ENCODE measurements at regions not wholly inside any gene's neighbourhood (a gene's known extent, or its start where the extent isn't known, plus 50 kb on each side); places are given as distances from the start of the nearest gene placed in this dataset.

DNA sequence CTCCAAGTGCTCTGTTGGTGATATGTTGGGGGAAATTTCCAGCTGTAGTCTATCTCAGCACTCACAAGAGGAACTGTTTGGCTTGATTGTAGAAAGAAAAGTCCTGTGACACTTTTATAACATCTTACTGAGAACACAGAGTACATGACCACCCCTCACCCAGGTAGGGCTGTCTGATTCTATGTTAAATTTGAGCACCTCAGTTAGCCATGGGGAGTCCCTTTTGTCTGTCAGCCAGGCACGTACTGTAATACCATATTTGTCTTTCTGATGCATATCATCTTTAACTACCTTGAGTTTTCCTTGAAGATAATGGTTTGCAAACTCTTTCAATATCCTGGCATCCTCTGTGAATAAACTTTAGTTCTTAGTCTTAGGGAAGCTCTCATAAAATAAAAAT, 164.5 kb downstream of the IZUMO3 start:
- no peak overlapping the region for H3K4me3 ChIP-seq (ENCODE audit: low read depth, low read length)
- TF ChIP-seq, protein P1, sequence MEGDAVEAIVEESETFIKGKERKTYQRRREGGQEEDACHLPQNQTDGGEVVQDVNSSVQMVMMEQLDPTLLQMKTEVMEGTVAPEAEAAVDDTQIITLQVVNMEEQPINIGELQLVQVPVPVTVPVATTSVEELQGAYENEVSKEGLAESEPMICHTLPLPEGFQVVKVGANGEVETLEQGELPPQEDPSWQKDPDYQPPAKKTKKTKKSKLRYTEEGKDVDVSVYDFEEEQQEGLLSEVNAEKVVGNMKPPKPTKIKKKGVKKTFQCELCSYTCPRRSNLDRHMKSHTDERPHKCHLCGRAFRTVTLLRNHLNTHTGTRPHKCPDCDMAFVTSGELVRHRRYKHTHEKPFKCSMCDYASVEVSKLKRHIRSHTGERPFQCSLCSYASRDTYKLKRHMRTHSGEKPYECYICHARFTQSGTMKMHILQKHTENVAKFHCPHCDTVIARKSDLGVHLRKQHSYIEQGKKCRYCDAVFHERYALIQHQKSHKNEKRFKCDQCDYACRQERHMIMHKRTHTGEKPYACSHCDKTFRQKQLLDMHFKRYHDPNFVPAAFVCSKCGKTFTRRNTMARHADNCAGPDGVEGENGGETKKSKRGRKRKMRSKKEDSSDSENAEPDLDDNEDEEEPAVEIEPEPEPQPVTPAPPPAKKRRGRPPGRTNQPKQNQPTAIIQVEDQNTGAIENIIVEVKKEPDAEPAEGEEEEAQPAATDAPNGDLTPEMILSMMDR (IDR thresholded peaks at IDR 0.05; ENCODE audit: low read depth, low read length): no peak
- DNase-seq (ENCODE audit: low read depth, low spot score): no peak
- in situ Hi-C loops (cut with HindIII; ENCODE audit: low sequenced_read_pairs): no loop called here

DNA sequence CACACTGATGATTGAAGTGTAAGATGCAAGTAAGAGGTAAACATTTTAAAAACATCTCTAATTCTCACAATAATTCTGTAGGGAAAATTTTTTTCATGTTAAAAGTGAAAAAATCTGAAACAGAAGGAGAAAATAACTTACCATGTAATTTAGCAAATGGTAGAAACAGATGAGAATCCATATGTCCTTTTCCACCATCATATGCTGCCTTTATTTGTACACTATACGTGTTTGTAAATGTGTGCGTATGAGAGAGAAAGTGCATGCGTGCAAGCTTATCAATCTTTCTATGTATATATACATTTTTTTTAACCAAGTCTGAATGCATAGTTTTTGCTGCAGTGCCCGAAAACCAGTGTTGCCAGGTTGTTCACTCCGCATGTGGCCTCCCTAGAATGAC, 186.7 kb downstream of the IZUMO3 start:
- H3K4me3 ChIP-seq (ENCODE audit: low read depth, low read length): no peak overlapping the region
- no peak for DNase-seq (ENCODE audit: low read depth, low spot score)
- in situ Hi-C loops (cut with HindIII; ENCODE audit: low sequenced_read_pairs): no loop called here
- TF ChIP-seq, protein P1 (IDR thresholded peaks at IDR 0.05; ENCODE audit: low read depth, low read length): no peak

GRCh38 chr9:24351973-24352372, 193.7 kb downstream of the IZUMO3 start:
- in situ Hi-C loops (cut with HindIII; ENCODE audit: low sequenced_read_pairs): no loop called here
- no peak for DNase-seq (ENCODE audit: low read depth, low spot score)
- no peak overlapping the region for H3K4me3 ChIP-seq (ENCODE audit: low read depth, low read length)
- TF ChIP-seq, protein P1 (IDR thresholded peaks at IDR 0.05; ENCODE audit: low read depth, low read length): no peak

DNA sequence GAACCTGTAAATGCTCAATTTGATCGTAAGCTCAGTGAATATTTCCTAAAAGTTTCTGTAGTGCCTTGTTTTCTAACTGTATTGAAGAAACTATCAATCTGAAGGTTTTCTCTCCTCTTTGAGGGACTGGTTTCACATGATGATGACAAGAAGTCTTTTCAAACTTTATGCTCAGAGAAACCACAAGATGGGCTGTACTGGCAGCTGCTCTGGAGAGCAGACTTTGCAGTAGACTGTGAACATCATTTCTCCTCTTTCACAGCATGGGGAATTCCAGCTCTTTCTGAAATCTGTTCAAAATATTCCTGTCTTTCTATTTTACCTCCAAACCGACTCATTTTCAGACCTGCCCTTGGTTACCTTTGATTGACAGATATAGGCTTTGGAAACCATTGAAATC, 194.4 kb downstream of the IZUMO3 start:
- no peak overlapping the region for H3K4me3 ChIP-seq (ENCODE audit: low read depth, low read length)
- DNase-seq (ENCODE audit: low read depth, low spot score): no peak
- in situ Hi-C loops (cut with HindIII; ENCODE audit: low sequenced_read_pairs): no loop called here
- TF ChIP-seq, protein P1 (IDR thresholded peaks at IDR 0.05; ENCODE audit: low read depth, low read length): no peak

GRCh38 chr9:24342457-24342856, 203.2 kb downstream of the IZUMO3 start:
- DNase-seq (ENCODE audit: low read depth, low spot score): no peak
- in situ Hi-C loops (cut with HindIII; ENCODE audit: low sequenced_read_pairs): no loop called here
- TF ChIP-seq, protein P1 (IDR thresholded peaks at IDR 0.05; ENCODE audit: low read depth, low read length): no peak

GRCh38 chr9:24333629-24334028, 212.1 kb downstream of the IZUMO3 start:
- no peak for DNase-seq (ENCODE audit: low read depth, low spot score)
- TF ChIP-seq, protein P1 (IDR thresholded peaks at IDR 0.05; ENCODE audit: low read depth, low read length): no peak
- no peak overlapping the region for H3K4me3 ChIP-seq (ENCODE audit: low read depth, low read length)
- in situ Hi-C loops (cut with HindIII; ENCODE audit: low sequenced_read_pairs): no loop called here

More at GRCh38 chr9:24342457-24342856, 203.2 kb downstream of the IZUMO3 start:
- no peak overlapping the region for H3K4me3 ChIP-seq (ENCODE audit: low read depth, low read length)

DNA sequence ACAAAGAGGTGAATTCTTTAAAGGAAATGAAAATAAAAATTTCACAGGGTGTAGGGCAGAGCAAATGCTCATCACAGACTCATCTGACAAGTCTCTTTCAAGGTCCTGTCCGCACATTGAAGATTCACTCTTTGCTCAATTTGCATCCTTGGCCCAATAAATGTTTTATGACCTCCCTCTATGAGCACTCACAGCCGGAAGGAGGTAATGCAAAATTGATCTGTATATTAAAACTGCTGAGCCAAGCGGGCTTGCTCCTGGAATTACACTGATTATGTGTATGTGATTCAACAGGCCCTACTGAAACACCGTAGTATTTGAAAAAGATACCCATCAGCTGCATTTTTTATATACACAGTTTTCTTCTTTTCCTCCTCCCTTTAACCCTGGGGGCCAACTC, 246.8 kb downstream of the IZUMO3 start:
- no peak for DNase-seq (ENCODE audit: low read depth, low spot score)
- in situ Hi-C loops (cut with HindIII; ENCODE audit: low sequenced_read_pairs): no loop called here
- H3K4me3 ChIP-seq (ENCODE audit: low read depth, low read length): no peak overlapping the region
- TF ChIP-seq, protein P1 (IDR thresholded peaks at IDR 0.05; ENCODE audit: low read depth, low read length): no peak
